ENCODE measurements at regions not wholly inside any gene's neighbourhood (a gene's known extent, or its start where the extent isn't known, plus 50 kb on each side); places are given as distances from the start of the nearest gene placed in this dataset.

DNA sequence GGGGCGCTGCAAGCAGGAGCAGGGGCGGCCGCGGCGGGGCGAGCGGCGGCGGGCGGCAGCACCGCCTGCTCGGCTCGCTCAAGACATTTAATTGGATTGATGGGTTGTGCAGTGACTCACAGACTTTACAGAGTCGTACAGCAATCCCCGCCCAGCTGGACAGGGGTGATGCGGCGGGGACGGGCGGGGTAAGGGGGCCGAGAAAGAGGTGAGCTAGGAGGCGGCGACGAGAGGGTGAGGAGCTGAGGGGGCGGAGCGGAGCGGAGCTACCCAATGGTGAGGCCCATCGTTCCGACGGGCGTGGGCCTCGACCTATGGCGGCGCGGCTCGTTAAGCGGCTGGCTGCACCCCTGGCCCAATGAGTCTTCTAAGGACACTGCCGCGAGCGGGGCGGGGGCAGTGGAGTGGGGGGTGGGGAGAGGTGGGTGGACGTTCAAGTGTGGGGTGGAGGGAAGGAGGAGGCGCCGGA lies 97.1 kb upstream of the SERTAD2 start (continued):
- TF ChIP-seq USF2 (IDR thresholded peaks at IDR 0.05; ENCODE audit: low read depth, low read length) = no peak
- peak; percentile 58; the same call in 1 of the 2 replicates for TF ChIP-seq FOS (IDR thresholded peaks at IDR 0.05; ENCODE audit: low read depth, low read length)
- peak; percentile 67; the same call in 1 of the 2 replicates for TF ChIP-seq POLR2A (IDR thresholded peaks at IDR 0.05; ENCODE audit: low read depth, low read length)

Measured in IMR-90 (cell line).